ENCODE measurements at regions not wholly inside any gene's neighbourhood (a gene's known extent, or its start where the extent isn't known, plus 50 kb on each side); places are given as distances from the start of the nearest gene placed in this dataset.

DNA sequence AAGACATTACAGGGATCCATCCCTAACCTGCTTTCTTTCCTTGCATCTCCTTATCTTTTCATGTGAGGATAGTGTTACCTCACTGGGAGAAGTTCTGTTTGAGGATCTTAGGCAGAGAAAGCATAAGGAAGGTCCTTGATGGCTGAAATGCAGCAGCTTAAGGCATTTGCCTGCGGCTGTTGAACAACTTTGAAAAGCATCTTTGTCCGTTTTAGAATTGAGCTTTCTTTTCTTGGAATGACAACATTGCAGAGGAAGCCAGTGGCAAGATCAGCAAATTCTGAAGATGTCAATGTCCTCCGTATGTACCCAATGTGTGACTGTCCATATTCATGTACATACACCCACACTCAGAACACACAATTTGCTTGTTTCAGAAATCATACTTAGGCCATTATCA lies 436.2 kb downstream of the GABRG2 start:
- DNase-seq (ENCODE audit: low read depth, low spot score) (no peak), ATAC-seq (no peak)
- Histone ChIP-seq H3K36me3 (ENCODE audit: control insufficient read depth, insufficient read depth, low read length) (no peaks in the 10 kb centered on the region), H3K4me3 (ENCODE audit: low read depth in 2 of 2, low read length in 2 of 2) (no peak overlapping the region), H3K4me1 (ENCODE audit: control insufficient read depth, insufficient read depth, low read length) (no peaks in the 10 kb centered on the region), H3K9me3 (ENCODE audit: control insufficient read depth, insufficient read depth, low read depth, low read length) (no peaks in the 10 kb centered on the region), H3K27ac (ENCODE audit: low read length) (no peak overlapping the region), H3K27me3 (ENCODE audit: control insufficient read depth, insufficient read depth, low read length) (no peaks in the 10 kb centered on the region)
- in situ Hi-C loops (cut with HindIII; ENCODE audit: low pct_unique_long_range_greater_than_20kb, low sequenced_read_pairs), result no loop called here
- BruUV-seq (replicated peaks), result no TSS peak
- POLR2A ChIA-PET, result no interaction called here
- CTCF ChIA-PET, result no interaction called here
- intact Hi-C loops (cut with micrococcal nuclease; ENCODE audit: unreplicated experiment), result no loop called here
- TF ChIP-seq, protein P1, sequence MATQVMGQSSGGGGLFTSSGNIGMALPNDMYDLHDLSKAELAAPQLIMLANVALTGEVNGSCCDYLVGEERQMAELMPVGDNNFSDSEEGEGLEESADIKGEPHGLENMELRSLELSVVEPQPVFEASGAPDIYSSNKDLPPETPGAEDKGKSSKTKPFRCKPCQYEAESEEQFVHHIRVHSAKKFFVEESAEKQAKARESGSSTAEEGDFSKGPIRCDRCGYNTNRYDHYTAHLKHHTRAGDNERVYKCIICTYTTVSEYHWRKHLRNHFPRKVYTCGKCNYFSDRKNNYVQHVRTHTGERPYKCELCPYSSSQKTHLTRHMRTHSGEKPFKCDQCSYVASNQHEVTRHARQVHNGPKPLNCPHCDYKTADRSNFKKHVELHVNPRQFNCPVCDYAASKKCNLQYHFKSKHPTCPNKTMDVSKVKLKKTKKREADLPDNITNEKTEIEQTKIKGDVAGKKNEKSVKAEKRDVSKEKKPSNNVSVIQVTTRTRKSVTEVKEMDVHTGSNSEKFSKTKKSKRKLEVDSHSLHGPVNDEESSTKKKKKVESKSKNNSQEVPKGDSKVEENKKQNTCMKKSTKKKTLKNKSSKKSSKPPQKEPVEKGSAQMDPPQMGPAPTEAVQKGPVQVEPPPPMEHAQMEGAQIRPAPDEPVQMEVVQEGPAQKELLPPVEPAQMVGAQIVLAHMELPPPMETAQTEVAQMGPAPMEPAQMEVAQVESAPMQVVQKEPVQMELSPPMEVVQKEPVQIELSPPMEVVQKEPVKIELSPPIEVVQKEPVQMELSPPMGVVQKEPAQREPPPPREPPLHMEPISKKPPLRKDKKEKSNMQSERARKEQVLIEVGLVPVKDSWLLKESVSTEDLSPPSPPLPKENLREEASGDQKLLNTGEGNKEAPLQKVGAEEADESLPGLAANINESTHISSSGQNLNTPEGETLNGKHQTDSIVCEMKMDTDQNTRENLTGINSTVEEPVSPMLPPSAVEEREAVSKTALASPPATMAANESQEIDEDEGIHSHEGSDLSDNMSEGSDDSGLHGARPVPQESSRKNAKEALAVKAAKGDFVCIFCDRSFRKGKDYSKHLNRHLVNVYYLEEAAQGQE (IDR thresholded peaks at IDR 0.05; ENCODE audit: insufficient read depth in 1 of 2, low read depth in 2 of 2, low read length in 1 of 2), result no peak
- no peak for TF ChIP-seq POLR2AphosphoS5 (IDR thresholded peaks at IDR 0.05; ENCODE audit: low read depth, low read length)
- TF ChIP-seq SIN3A (IDR thresholded peaks at IDR 0.05; ENCODE audit: borderline replicate concordance, insufficient read depth, low read depth, low read length), result no peak
- TF ChIP-seq TCF7L2 (IDR thresholded peaks at IDR 0.05; ENCODE audit: low read depth, low read length), result no peak
- TF ChIP-seq, protein P2, sequence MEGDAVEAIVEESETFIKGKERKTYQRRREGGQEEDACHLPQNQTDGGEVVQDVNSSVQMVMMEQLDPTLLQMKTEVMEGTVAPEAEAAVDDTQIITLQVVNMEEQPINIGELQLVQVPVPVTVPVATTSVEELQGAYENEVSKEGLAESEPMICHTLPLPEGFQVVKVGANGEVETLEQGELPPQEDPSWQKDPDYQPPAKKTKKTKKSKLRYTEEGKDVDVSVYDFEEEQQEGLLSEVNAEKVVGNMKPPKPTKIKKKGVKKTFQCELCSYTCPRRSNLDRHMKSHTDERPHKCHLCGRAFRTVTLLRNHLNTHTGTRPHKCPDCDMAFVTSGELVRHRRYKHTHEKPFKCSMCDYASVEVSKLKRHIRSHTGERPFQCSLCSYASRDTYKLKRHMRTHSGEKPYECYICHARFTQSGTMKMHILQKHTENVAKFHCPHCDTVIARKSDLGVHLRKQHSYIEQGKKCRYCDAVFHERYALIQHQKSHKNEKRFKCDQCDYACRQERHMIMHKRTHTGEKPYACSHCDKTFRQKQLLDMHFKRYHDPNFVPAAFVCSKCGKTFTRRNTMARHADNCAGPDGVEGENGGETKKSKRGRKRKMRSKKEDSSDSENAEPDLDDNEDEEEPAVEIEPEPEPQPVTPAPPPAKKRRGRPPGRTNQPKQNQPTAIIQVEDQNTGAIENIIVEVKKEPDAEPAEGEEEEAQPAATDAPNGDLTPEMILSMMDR (IDR thresholded peaks at IDR 0.05), result no peak

GRCh38 chr5:162512935-162513565 lies 445.5 kb downstream of the GABRG2 start:
- DNase-seq (ENCODE audit: low read depth, low spot score) (no peak), ATAC-seq (no peak)
- Histone ChIP-seq H3K27me3 (ENCODE audit: control insufficient read depth, insufficient read depth, low read length) (no peaks in the 10 kb centered on the region), H3K4me1 (ENCODE audit: control insufficient read depth, insufficient read depth, low read length) (no peaks in the 10 kb centered on the region), H3K9me3 (ENCODE audit: control insufficient read depth, insufficient read depth, low read depth, low read length) (no peaks in the 10 kb centered on the region), H3K4me3 (ENCODE audit: low read depth in 2 of 2, low read length in 2 of 2) (no peak overlapping the region), H3K36me3 (ENCODE audit: control insufficient read depth, insufficient read depth, low read length) (no peaks in the 10 kb centered on the region), H3K27ac (ENCODE audit: low read length) (no peak overlapping the region)
- CTCF ChIA-PET, result no interaction called here
- no peak for TF ChIP-seq SIN3A (IDR thresholded peaks at IDR 0.05; ENCODE audit: borderline replicate concordance, insufficient read depth, low read depth, low read length)
- TF ChIP-seq POLR2AphosphoS5 (IDR thresholded peaks at IDR 0.05; ENCODE audit: low read depth, low read length), result no peak
- no peak for TF ChIP-seq TCF7L2 (IDR thresholded peaks at IDR 0.05; ENCODE audit: low read depth, low read length)
- TF ChIP-seq, protein P2 (IDR thresholded peaks at IDR 0.05), result no peak
- TF ChIP-seq, protein P1 (IDR thresholded peaks at IDR 0.05; ENCODE audit: insufficient read depth in 1 of 2, low read depth in 2 of 2, low read length in 1 of 2), result no peak
- no TSS peak for BruUV-seq (replicated peaks)
- intact Hi-C loops (cut with micrococcal nuclease; ENCODE audit: unreplicated experiment), result no loop called here
- in situ Hi-C loops (cut with HindIII; ENCODE audit: low pct_unique_long_range_greater_than_20kb, low sequenced_read_pairs), result no loop called here
- POLR2A ChIA-PET, result no interaction called here

Measured in Panc1 (cell line).